GM19324 (cell line): ENCODE measurements at regions not wholly inside any gene's neighbourhood (a gene's known extent, or its start where the extent isn't known, plus 50 kb on each side); places are given as distances from the start of the nearest gene placed in this dataset.
A peak's percentile ranks its signal among the peaks of the same experiment; 100 is the strongest.

Experiments used
- ATAC-seq: cut with Tn5 transposase; IDR thresholded peaks from one replicate; pipeline ENCODE4 v1.9.1; 2021; ENCODE audit warnings: mild to moderate bottlenecking, moderate library complexity; ENCODE audit not compliant: unreplicated experiment, low FRiP score

DNA sequence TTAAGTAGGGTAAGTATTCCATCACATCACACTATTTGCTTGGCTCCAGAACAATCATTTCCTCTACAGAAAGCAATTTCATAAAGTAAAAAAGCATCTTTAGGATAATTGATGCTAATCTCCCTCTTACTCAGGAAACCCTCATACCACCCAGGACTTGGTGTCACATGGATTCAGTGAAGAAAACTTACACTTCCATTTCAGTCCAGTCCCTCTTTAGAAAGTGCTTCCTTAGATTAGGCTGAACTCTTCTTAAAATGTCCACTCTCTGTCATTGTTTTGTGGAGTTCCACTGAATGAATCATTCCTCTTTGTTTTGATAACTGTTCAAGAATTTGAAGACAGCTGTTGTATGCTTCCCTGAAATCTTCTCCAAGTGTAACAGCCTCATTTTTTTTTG, 144.0 kb upstream of the ZNF462 start:
- no peak for ATAC-seq

DNA sequence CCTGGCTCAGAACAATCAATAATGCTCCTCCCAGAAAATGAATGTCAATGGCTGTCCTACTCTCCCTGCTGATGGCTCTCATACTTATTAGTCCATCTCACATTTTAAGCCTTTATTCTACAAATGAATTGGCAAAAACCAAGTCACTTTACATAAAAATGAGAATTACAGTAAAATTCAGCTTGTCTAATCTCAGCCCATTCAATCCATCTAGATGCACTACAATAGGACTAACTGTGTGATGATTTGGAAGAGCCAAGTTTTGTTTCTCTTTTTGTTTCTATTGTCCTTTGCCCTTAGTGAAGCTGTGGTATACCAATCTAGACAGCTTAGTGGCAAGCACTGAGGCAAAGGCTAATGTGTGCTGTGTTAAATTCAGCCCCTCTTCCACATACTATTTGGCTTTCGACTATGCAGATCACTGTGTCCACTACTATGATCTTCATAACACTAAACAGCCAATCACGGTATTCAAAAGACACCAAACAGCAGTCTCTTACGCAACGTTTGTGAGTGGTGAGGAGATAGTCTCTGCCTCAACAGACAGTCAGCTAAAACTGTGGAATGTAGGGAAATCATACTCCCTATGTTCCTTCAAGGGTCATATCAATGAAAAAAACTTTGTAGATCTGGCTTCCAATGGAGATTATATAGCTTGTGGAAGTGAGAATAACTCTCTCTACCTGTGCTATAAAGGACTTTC, 140.8 kb upstream of the ZNF462 start:
- no peak for ATAC-seq

DNA sequence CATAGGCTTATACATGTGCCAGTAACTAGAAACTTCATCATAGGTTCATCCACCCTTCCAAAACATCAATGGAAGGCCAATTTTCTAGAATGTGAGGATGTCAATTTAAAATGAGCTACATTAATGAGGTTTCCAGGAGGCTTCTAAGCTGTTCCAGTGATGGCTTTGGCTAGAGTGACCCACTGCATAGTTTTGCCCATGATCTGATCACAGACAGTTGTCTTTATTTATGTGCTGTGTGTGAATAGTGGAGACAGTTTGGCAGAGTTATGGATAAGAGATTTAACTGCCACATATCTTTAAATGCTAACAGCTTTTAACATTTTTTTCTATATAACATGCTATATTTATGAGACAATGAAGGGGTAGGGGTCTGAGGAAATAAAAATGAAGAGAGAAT, 139.0 kb upstream of the ZNF462 start:
- ATAC-seq: no peak

DNA sequence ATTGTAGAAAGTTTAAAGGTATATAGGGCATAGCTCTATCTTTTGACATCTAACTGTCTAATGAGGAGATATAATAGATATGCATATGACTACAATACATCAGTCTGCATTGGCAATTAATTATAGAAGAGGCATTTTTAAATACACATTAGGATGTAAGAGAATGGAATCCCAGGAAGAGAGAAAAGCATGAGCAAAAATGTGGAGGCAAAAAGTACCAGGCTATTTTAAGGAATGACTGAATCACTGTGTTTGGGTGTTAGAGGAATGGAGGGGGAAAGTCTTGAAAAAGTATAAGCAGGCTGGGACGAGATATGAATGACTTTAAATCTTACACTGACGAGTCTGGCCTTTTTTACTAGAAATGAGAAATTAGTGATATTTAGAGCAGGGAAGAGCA, 138.4 kb upstream of the ZNF462 start:
- no peak for ATAC-seq

DNA sequence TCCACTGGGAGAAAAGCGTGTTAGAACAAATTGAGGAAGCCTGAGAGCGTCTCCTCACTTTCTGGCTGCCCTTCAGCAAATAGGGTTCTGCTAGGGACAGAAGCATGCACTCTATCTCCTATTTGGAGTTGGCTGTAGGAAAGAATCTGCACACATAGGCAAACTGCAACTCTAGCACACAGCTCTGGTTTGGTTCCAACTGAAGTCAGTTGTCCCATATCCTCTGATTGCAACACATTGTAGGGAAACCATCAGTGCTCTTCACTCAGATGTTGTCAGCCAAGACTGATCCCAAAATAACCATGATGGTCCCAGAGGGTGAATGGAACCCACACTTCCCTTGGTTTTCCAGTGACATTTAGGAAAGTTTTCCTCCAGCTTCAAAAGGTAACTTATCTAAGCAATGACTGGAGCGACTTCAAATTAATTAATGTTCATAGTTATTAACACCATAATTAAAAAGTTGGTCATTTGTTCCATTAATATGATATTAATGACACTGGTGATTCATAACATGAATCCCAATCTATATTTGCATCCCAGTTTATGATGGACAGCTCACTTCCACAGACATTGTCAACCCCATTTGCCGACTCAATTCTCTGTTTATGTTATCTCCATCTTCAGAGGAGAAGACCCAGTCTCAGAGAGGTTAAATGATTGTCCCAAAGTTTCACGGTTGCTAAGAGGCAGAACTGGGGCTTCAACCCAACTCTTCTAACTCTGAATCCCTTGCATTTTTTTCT, 136.7 kb upstream of the ZNF462 start:
- no peak for ATAC-seq

DNA sequence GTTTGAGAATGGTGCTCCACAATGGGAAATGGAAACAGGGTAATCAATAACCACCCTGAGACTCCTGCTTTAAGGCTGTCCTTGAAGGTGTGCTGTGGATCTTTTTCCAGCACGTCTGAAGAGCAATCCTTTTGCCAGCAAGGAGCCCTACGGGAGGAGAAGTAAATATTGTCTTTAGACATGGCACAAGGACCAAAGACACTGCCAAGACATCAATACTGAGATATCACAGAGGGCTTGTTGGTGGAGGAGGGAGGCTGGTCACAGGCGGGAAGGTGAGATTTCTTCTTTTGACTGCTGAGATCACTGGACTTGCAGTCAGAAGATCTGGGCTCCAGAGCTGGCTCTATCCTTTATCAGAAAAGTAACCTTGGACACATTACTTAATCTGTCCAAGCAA, 135.0 kb upstream of the ZNF462 start:
- no peak for ATAC-seq

DNA sequence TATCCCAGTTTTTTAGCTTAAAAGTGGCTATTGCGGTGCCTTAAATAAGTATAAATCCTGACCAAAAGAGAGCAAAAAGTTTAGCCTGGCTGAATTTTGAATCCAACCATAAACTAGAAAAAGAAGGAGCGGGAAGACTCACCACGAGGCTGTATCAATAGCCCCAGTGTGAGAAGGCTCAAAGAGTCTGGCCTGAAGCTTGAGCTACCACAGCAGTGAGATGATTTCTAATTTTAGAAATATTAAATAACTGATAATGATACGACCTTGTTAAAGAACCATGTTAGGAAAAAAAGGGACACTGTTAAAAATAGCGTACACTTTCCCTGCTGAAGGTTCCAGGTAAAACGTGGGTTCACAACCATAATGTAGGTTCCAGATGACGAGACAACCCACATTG, 134.1 kb upstream of the ZNF462 start:
- no peak for ATAC-seq

DNA sequence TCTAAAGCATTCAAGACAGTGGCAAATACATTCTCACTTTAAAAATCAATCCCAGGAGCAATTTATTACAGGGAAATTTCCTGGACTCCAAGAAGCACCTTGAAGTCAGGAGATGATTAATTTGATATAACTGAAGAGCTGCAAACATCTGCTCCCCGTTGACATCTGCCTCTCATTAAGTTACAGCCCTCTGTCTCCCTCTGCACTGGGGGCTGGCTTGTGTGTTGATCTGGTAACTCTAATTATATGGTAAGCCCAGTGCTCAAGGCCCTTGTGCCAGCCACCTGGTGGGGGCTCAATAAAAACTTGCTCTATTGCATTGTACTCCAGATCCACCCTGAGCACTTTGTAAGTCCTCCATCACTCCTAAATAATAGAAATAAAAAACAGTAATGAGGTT, 131.1 kb upstream of the ZNF462 start:
- no peak for ATAC-seq

DNA sequence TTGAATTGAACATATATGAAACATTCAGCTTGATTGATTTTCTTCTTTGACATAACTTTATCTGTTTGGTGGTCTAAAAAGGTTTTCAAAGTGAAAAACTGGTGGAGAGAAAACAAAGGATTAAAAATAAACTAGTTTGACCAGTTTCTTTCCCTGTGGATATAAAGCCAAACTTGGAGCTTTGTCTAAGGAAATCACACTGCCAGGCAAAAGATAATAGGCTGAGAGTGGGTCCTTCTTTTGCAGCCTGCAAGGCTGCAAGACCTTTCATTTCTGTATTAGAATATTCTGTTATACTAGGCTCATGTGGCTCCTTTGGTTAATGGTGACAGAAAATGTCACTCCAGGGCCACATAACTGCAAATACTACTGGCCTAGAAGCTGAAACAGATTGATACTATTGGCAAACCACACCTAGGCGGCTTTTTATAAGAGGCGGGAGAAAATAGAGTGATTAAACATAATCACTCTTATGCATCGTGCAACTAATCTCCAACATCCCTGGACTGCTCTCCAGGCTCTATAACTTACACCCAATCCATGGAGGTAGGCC, 129.1 kb upstream of the ZNF462 start:
- ATAC-seq: no peak

DNA sequence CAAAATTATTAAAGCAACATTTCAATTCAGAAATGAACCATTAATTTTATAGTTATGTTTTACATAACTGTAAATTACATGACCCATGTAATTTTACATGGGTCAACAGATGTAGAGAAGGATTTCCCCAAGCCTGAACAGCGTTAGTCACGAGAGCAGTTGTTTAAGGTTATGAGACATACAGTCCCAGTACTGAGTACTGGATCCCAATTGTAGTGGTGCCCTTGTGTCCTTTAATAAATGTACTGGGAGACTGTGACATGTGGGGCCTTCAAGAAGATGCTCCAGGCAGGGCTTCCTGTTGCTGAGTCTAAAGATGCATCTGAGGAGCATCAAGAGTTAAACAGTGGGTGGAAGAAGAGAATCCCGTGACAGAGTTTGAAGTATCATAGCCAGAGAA, 125.5 kb upstream of the ZNF462 start:
- ATAC-seq: no peak

DNA sequence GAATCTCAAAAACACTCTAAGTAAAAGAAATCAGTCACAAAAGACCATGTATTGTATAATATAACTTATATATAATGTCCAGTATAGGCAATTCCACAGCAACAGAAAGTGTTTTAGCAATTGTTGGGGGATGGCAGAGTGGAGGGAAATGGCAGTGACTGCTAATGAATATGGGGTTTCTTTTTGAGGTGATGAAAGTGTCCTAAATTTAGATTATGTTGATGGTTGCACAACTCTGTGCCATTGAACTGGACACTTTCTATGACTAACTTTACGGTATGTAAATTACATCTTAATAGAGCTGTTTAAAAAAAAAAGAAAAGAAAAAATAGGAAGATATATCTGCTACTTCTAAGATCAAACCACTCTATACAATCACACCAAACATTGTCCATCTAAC, 124.9 kb upstream of the ZNF462 start:
- ATAC-seq: no peak

DNA sequence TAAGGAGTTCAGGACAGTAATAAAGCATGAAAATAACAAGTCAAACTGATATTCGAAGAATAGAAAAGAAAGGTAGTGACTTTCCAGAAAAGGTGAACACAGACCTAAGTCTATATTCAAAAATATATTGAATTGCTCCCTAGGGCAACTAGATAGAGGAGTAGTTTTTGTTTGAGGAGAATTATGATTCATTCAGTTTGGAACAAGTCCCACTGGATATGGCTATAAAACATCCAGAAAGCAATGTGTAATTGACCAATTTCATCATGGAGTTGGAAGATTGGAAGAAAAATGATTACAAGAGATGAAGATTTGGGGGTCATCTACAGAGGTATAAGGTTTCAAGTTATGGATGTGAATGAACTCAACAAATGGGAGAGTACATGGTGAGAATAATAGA, 117.5 kb upstream of the ZNF462 start:
- ATAC-seq: no peak

DNA sequence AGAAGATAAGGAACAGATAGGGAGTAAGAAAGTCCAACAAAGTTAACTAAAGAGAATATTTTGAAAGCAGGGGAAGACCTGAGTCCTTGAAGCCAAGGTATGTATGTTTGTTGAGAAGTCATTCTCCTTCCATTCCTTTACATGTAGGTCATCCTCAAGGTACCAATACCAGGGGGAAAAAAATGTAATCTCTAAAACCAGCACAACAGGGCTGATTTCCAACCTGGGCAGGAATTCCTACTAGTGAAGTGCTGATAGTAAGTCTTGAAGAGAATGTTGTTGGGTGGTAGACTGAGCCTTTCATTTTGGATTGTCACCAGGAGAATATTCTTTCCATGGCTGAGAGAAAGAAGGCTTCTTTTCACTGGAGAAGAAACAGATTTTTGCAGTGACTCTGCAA, 117.1 kb upstream of the ZNF462 start:
- ATAC-seq: no peak

DNA sequence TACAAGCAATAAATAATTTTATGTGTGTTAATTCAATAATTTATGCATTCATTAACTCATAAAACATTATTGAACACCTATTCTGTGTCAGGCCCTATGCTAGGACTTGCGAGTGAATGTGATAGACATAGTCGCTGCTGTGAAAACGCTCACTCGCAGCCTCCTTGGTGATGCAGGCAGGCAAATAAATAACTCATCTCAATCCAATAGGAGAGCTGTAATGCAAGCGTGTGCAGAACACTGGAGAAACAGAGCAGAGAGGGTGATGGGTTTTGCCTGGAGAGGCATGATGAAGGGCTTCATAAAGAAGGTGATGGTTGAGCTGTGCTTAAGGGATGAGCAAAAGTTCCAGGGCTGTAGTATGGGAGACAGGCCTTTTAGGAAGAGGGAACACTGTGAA, 111.3 kb upstream of the ZNF462 start:
- ATAC-seq: no peak

DNA sequence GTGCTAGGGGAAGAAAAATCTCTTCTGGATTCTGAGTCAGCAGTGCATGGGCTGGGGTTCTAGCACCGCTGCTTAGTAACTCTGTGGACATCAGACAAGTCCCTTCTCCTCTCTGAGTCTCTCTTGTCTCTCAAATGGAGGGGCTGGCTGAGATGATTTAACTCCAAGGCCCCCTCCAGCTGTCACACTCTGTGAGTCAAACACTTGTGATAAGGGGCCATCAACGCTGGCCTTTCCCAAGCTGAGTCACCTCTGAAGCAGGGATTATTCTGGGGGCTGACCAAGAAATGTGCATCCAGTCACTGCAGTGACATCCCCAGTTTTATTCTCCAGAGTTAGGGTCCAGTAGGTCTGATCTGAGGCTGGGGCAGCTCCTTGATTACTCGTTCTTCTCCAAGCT, 110.4 kb upstream of the ZNF462 start:
- no peak for ATAC-seq

DNA sequence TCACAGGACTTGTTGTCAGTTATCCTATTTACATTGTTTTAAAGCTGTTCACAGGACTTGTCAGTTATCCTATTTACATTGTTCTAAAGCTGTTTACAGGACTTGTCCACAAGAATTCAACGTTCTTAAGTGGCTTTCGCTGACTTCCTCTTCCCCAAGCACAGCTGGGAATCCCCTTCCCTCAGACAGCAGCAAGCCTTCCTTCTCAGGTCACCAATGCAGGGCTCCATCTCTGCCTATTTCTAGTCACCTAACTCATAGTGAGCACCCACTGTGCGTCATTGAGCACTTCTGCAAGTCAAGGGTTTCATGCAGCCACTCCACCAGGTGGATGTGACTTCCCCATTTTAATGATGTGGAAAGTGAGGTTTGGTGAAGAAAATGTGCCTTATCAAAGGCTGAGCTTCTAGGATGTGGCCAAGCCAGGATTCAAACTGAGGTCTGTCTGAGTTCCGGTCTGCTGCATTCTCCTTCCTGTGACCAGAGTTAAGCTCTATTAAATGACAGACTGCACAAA, 109.8 kb upstream of the ZNF462 start:
- ATAC-seq: peak; percentile 79

DNA sequence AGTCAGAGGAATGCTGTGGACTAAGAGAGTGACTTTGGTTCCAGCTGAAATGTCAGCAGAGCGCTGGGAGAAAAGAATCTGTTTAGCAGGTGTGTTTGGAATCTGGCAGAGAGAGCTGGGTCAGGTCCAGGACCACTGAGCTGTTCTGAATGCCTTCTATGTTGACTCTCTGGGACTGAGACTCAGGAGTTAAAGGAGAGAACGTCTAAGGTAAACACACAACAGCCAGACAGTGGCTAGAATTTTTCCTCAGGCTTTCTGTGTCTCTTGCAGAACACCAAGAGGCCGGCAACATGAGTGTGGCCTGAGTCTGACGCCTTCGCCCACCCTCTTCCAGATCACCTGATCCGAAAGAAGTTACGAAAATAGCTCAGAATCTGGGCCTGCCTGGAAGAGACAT, 107.2 kb upstream of the ZNF462 start:
- no peak for ATAC-seq

DNA sequence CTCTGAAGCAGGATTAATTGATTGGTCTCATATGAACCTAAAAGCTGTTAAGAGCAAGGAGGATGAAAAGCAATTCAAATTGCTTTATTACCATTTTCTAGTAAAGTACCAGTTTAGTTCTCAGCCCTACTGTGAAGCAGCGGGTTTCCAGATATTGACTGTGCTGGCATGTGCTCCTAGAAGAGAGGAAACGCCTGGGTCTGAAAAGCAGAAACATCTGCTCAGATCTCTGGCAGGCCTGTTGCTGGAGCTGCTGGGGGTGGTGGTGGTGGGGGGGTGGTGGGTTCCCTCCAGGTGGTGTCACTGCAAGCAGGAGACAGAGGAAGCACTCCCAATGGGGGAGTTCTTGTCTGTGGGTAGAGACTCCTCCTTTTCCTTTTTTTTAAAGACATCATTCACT, 105.5 kb upstream of the ZNF462 start:
- no peak for ATAC-seq

DNA sequence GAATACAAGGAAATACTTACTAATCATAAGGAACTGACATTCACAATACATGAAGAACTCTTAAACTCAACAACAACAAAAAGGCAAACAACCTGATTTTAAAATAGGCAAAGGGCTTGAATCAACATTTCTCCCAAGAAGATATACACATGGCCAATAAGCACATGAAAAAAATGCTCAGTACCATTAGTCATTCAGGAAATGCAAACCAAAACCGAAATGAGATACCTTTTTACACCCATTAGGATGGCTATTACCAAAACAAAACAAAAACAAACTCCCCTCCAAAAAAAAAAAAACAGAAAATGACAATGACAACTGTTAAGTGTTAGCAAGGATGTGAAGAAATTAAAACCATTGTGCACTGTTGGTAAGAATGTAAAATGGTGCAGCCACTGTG, 104.1 kb upstream of the ZNF462 start:
- peak; percentile 77 for ATAC-seq

DNA sequence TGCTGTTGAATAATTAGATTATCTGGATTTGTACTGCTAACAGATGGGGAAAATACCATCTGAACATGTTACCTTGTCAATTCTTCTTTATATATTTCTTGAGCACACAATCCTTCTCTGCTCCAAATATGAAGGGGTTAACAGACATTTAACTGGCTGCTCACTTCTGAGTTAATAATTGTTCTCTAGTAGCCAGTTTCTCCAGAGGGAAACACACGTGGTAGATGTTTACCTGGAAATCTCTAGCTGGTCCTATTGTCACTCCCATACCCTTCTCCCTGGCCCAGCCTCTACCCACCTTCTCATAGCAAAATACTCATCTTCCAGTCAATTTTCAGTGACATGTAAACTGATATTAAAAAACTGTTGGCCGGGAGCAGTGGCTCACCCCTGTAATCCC, 101.5 kb upstream of the ZNF462 start:
- no peak for ATAC-seq

DNA sequence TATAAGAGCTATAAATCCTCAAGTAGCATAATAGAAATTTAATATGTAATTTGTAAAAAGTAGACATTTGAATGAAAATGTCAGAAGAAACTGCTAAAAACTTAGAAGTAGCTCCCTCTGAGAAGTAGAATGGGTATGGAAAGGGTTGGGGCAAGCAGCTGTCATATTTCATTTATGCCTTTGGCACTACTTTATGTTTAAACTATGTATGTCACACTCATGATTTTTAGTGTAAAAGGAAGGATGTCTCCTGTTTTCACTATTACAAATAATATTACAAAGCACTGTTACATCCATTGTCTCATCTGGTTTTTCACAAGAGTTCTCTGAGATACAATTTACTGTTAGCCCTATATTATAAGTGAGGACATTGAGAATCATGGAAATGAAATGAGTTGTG, 96.3 kb upstream of the ZNF462 start:
- ATAC-seq: no peak

DNA sequence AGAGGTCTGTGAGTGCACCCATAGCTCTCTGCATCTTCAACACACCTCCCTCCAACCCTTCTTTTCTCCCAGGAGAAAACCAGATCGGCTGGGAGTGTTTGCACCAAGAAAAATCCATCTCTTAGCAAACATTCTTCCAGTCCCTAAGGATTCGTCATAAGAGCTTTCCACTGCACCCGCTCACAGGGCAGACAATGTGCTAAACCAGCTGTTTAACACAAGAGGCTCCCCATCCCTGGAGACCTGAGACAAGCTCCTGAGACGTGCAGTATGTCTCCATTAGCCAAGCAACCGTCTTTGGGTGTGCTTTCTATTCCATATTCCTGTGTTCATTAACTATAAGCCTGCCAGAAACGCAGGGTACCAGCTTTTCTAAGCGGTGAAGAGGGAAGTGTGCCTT, 93.6 kb upstream of the ZNF462 start:
- ATAC-seq: no peak
